GM19438 (cell line): ENCODE measurements at regions not wholly inside any gene's neighbourhood (a gene's known extent, or its start where the extent isn't known, plus 50 kb on each side); places are given as distances from the start of the nearest gene placed in this dataset.

Experiments
- ATAC-seq: cut with Tn5 transposase; IDR thresholded peaks from one replicate; pipeline ENCODE4 v1.9.1; 2021; ENCODE audit warnings: low read depth; ENCODE audit not compliant: unreplicated experiment

DNA sequence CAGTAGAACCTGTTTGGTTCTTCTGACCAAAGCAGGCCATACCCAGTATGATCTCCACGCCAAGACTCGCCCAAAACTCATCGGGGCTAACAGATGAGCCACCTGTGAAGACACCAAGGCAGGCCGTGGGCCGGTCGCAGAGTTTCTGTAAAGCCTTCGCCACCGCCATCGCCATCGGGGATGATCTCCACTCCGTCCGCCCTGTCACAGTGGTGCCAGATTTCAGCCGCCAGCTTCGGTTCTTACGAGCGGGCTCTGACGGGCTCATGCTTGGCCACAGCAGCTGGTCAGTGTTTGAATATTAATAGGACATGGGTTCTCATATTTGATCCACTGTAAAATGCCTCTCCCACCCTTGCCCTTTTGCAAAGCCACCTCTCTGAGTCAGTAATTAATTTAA is 113.2 kb upstream of the TMEM132D start:
- ATAC-seq = no peak

DNA sequence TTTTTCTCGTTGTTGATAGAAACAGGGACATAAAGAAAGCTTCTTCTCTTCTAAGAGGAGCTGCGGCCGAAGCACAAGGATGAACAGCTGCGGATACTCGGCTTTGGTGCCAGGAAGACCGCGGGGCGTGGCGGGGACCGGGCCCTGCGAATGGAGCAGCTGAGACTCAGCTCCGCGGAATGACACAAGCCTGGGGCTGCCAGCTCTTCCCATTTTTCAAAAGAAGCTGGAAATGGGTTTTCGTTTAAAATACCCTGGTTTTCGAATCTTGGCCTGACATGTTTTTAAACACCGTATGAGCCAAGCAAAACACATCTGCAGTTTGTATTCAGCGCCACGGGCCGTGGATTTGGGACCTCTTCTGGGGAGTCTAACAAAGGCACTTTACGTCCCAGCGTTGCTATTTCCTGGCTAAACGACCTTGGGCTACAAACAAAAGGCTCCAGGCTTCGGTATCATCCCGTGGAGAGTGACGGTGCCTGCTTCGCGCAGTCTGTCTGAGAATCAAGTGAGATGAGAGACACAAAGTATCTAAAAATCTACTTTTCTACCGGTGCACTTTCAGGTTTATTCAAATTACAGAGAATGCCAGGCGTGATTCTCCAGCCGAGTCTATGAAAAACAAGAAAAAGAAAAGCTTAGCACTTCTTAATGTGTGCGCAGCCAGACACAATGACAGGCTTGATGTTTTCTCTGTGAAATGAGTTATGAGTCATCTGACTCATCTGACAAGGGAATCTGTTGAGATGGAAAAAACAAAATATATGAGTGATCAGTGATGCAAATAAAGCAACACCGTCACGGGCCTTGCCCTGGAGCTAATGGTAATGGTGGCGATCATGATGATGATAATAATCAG is 114.0 kb upstream of the TMEM132D start:
- no peak for ATAC-seq

DNA sequence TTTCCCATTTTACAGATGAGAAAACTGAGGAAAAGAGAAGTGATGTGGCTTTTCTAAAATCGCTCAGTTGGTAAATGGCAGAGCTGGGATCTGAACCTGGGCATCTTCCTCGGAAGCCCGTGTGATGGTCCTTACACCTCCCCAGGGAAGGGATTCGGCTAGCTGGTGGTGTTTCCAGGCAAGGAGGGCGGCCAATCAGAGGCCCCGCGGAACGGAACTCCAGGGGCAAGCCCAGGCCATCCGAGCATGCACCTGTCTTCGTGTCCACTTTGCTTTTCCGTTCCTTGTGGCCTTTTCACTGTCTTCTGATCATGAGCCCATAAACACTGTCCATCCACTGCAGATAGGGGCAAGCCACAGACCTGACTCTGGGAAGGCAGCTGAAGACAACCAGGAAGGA is 114.8 kb upstream of the TMEM132D start:
- no peak for ATAC-seq

DNA sequence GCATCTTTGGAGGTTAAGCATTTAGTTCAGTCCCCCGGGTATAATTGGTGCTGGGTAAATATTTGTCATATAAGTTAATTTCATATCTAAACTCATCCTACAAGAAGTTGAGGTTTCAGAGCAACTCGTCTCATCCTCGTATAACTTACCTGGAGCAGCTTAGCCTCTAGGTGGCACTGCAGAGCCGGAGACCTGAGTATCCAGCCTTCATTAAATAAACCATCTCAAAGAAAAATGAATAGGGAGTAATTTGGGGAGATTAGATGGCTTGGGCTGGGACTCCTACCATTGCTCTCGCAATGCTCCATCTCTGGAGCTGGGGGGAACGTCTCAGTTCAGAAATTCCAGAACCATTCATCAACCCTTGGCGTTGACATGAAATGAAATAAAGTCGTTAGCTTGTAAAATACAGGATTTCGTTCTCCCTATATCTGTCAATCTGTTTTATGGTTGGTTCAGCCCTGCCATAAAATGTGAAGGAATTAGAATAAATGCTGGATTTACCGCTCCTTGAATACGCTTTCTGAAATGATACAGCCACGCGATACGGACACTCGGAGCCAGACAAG is 122.9 kb upstream of the TMEM132D start:
- ATAC-seq = no peak

DNA sequence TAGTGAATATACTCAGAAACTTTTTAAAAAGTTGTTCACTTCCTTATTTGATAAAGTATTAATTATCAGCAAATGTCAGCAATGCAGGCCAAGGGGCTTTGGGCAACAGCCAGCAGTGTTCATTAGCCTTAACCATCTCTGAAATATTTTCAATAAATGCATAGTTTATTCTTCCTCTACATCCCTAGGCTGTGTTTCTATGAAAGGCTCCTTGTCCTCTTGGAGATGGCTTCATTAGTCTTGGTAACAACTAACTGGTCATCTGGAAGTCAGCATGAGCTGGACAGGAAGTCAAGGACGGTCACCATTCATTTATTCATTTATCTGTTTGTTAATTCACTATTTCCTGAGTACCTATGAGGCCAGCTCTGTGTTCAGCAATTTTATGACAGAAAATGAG is 124.0 kb upstream of the TMEM132D start:
- ATAC-seq = no peak

DNA sequence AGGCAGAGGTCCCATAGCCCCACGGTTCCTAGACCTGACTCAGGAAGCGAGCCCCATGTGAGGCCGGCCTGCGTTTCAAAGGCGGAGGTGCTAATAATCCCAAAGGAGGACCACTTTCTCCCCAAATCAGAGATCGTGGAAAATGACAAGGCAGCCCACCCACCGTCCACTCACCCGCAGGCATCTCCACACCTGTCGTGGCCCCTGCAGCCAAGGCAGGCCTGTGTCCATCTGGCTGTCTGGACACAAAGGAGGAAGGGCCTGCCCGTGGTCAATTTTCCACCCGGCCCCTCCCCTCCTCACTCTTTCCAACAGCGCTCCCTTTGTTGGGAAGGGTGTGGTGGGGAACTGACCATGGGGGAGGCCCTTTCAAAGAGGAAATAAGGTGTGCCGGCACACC is 125.3 kb upstream of the TMEM132D start:
- no peak for ATAC-seq

DNA sequence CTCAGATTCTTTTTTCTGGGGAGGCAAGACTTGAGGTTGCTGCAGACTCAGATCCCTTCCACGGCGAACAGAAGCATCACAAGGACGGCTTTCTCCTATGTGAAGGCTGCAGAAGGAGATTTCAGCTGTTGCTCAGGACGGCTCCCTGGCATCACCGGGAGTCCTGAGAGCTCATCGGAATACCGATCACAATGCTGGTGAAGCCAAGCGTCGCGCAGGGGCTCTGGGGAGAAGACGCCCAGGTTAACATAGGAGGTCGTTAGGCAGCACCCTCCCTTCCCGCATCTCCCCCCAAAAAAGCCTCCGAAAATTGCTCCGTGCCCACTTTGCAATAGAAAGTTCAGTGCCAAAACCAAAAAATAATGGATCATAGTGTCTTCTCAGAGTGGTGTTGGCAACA is 127.2 kb upstream of the TMEM132D start:
- no peak for ATAC-seq

DNA sequence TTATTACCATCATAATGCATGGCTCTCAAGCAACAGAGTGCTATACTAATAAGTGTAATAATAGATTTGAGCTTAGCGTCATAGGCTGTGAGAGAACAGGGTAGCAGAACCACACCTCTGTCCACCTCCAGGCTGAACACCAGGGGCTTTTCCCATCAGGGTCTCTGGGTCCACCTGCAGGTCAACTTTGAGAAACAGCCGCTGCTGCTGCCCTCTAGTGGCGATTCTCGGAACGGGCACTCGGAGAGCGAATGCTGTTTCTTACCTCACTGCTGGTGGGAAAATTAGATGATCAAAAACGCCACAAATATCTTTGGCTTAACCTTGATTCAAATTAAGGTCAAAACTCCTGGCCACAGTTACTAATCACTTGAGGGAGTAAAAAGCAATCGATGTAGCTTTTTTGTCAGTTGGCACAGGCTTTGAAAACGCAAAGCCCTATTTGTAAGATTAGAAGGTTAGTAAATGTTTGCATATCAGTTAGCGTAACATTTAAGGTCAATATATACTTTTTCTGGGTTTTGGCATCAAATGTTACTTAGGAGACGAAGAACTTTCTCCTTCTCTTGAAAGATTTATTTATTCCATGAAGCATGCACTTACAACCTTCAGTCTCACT is 127.9 kb upstream of the TMEM132D start:
- peak; percentile 80 for ATAC-seq

DNA sequence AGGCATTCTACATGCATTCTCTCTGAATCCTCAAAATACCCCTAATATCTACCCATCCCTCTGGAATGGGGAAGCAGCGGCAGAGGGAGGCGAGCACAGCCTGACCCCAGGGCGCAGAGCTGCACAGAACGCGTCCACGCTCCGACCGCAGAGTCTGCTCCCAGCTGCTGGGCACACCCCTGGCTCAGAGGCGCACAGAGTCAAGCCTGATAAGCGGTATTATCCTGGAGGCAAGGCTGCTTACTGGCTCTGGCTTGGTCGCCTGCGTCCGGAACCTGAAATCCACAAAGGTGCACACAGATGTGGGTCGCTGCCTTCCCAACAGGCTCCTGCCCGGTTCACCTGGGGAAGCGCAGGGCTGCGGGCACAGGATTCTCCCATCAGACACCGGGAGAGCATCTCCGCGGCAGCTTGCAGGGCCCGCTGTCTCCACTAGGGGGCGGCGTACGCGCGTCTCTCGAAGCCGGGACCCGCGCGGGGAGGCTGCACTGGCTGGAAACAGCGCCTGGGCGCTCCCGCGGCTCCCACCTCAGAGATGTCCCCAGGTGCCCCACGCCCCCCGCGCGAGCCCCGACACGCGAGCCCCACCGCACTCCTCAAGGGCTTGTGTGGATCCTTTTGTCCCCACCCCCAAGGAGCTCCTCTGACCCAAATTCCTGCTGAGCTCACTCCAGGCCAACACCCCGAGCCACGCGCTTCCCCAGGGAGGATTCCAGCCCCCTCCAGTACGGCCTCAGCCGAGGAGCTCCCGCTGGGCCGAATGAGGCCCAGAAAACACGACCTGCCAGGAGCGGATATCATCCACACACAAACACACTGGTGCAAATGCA is 120.1 kb upstream of the FZD10 start:
- ATAC-seq = no peak

DNA sequence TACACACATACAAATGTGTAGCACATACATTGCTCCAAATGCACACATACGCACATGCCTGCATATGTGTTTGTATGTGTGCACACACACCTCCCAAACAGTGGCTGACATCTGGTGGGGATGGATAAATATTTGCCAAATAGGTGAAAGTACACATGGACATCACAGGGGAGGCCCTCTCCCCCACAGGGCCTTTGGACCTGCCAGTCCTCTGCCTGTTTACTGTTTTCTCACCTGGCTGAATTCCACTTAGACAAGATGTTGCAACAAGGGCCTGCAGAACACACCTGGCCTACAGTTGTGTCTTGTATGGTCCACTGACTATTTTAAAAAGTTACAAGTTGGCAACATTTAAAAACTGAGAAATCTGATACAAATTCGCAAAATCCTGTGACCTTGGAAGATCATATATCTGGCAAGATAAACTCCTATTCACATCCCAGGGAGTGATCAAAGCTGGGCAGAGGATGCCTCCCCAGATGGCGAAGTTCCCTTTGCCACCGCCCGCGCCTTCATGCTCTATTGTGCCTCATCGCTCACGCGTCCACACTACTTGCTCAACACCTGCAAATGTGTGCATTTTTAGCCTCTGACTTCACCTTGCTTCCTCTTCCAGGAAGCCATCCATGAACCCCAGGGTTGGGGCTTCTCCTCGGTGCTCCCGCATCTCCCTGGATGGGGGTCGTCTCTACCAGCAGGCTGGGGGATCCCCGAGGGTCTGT is 118.4 kb upstream of the FZD10 start:
- no peak for ATAC-seq

DNA sequence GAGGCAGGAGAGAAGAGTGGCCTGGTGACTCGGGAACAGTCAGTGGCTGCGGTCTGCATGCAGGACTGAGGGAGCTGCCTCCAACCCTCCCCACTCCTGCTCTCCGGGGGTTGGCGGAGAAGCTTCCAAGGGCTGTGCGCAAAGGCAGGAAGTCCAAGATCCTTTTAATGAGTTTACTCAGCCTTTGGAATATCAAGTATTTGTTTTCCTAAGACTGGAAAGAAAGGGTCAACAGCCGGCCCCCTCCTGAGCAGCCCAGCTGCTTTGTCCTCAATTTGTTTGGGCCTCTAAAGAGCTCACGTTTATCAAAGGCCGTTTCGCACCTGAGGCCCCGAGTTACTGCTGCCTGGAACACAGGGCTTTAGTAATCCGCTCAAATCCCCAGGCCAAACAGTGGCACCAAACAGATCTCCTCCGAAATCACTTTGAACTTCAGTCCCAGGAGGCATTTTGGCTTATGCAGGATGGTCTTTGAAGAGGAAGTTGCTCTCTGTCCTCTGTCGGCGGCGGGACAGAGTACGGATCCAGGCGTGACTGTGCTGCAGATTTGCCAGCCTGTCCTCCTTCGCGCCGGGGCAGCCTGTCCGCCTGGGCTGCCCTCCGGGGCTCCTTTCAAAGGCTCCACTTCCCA is 117.2 kb upstream of the FZD10 start:
- no peak for ATAC-seq

DNA sequence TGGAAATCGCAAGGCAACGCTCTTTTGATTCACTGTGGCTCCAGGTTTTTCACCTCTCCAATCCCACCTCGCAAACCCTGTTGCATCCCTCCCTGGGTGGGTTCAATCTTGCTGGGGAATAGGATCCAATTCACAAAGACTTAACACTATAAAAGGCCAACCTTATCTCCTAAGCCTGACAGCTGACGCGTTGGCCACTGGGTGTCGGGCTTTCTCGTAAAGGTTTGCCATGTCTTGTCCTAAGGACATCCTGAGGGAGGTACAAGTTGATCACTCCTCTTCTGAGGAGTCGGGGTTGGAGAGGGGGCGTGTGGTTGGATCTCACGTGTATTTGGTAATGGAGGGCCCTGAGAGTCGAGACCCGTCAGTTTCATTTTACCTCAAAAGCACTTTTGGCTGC is 112.6 kb upstream of the FZD10 start:
- no peak for ATAC-seq

DNA sequence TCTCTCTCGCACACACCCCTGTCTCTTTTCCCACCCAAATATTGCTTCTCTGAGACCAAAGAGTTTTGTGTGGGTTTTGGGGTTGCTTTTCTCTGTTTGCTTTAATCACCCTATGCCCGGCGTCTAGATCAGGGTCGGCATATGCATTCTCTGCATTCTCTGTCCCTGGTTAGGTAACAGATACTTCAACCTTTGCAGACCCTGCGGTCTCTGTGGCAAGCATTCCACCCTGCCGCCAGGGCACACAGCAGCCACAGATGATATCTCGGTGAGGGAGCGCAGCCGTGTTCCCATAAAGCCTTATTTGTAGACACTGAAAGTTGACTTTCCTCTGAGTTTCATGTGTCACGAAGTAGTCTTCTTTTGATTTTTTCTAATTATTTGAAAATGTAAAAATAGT is 110.4 kb upstream of the FZD10 start:
- no peak for ATAC-seq

DNA sequence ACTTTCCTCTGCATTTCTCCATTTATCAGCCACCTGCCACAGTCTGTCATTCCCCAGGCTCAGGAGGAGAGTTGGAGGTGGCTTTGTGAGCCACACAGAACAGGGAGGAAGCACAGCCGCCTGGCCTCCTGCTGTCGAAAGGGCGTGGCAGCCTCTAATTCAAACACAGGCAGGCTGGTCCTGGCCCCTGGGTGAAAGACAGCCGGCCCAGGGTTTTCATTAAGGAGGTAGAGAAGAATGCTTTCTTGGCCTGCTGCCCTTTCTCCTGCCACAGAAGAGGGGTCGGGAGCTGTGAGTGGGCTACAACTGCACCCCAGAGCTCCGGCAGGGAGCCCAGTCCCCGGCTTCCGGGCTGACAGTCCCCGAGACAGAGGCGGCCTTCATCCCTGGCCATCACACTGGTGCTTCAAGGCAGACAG is 108.6 kb upstream of the FZD10 start:
- ATAC-seq = no peak

DNA sequence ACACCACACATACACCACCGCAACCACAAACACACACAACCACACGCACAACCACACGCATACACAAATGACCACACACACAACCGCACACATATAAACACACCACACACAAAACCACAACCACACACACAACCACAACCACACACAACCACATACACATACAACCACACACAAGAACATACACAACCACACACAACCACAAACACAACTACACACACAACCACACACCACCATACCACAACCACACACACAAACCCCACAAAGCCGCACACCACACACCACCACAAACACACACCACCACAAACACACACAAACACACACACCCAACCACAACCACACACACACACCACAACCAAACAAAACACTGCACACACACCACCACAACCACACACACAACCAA is 107.5 kb upstream of the FZD10 start:
- no peak for ATAC-seq

DNA sequence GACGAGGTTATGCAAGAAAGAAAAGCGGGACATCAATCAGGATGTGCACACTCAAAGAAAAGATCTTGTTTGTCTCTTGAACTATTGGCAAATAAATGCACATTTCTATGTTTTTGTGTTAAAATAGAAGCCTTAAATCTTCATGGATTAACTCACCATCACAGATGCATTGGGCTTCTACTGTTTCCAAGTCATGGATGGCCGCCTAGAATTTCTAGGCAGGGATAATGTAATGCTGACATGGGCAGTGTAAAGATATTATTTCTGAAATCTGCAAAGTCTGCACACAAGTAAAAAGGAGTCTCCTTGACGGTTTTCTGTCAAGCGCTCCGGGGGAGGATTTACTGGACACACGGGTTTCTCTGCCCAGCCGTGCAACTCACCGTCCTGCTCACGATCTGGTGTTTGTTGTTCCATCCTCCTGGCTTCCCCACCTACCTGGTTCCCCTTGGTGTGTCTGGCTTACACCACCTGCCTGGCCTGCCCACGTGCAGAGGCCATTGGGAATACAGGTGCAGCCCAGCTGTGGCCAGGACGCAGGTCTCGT is 103.3 kb upstream of the FZD10 start:
- no peak for ATAC-seq

DNA sequence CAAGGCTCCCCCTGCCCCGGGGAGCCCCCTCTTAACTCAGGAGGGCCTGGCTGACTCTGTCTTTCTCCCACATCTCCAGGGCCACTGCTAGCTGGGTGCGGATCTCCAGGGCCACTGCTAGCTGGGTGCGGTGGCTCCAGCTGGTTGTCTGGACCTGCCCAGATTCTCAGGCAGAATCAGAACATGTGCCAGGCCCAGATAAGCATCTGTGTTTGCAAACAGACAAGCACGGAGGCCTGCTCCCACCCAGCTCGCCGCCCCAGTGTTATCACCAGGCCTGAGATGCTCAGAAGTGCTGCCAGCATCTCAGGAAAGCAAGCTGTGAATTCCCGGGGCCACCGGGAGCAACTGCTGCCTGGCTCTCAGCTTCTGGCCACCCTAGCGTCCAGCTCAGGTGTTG is 98.4 kb upstream of the FZD10 start:
- ATAC-seq = no peak

DNA sequence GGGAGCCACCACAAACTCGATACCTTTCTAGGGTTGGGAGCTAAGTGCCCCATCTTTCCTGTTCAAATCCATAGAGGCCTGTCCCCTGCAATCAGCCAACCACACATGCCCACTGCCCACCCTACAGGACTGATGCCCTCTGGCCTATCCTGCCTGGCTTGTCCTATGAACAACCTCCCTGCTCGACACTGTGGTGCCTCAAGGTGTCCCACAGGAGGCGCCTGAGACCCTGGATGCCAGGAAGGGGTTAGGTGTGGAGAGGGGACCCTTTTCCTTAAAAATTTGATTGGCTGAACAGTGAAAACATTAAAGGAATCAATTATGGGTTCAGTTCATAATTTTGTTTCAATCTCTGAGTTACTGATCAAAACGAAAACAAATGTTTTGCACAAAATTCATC is 97.3 kb upstream of the FZD10 start:
- ATAC-seq = no peak

DNA sequence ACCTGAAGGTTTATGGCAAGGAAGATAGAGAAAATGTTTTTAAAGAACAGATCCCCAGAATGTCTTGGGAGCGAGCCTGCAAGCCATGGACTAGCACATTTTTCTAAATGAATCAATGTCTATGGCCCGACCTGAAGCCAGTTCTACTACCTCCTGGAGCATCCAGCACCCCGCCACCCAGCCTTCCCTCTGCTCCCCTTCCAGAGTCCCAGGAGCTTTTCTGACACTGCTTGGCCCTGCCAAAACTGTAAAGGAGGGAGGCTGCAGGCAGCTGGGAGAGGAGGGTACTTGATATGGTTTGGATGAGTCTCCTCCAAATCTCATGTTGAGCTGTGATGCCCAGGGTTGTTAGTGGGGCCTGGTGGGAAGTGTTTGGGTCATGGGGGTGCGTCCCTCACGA is 95.5 kb upstream of the FZD10 start:
- ATAC-seq = no peak

DNA sequence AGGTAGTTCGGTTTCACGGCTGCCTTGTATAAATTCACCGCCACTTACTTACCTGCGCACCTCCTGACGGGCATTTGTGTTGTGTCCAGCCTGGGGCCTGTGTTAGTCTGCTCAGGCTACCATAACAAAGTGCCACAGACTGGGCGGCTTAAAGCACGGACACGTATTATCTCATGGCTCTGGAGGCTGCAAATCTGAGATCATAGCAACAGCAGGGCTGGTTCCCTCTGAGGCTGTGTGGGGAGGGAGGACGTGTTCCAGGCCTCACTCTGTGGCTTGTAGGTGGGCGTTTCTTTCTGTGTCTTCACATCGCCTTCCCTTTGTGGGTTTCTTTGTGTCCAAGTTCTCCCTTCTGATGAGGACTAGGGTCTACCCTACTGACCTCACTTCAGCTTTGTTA is 93.5 kb upstream of the FZD10 start:
- ATAC-seq = no peak
